ENCODE measurements at regions not wholly inside any gene's neighbourhood (a gene's known extent, or its start where the extent isn't known, plus 50 kb on each side); places are given as distances from the start of the nearest gene placed in this dataset.

DNA sequence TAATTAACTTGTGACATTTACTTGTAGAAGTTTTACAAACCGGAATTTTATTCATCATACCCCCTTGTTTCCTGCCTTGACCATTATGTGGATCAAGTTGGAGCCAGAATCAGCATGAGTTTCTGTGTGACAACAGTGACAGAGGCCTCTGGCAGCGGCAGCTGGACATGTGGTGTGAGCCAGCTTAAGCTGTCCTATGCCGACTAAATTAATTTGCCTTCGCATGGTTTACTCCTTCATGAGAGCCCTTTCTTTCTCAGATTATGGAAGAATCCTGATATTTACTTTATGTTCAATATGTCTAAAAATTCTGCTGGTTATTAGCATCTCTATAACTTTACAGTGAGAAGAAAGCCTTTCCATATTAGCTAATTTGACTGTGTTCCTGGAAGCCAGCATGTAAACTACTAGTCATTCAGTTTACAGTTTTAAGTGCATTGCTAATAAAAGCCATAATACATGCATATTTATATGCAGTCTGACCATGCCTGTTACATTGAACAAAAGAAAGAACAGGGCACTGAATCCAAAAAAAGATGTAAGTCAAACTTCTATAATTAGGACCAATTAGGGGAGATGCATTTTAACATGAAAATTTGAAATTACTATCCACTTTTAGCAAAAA, 495.8 kb upstream of the ACVR2A start:
- Histone ChIP-seq H3K27me3 (replicated peaks) (no peaks in the 10 kb centered on the region), H3K27ac (no peak overlapping the region)

DNA sequence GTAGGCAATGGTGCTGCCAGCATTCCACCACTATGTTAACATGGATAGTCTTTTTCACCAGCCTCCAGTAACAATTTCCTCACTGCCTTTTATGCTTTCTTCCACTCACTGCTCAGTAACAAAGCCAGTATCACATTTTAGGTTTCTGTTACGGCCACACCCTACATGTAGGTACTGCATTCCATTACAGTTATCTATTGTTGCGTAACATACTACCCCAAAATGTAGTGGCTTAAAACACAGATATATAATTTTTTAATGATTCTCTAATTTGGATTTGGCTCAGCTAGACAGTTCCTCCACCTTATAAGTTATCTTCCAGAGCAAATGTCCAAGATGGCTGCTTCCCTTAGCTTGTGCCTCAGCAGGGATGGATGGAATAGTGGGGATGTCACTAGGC, 498.7 kb upstream of the ACVR2A start:
- no peak overlapping the region for H3K4me3 ChIP-seq (ENCODE audit: low read depth, low read length)
- TF ChIP-seq, protein P1, sequence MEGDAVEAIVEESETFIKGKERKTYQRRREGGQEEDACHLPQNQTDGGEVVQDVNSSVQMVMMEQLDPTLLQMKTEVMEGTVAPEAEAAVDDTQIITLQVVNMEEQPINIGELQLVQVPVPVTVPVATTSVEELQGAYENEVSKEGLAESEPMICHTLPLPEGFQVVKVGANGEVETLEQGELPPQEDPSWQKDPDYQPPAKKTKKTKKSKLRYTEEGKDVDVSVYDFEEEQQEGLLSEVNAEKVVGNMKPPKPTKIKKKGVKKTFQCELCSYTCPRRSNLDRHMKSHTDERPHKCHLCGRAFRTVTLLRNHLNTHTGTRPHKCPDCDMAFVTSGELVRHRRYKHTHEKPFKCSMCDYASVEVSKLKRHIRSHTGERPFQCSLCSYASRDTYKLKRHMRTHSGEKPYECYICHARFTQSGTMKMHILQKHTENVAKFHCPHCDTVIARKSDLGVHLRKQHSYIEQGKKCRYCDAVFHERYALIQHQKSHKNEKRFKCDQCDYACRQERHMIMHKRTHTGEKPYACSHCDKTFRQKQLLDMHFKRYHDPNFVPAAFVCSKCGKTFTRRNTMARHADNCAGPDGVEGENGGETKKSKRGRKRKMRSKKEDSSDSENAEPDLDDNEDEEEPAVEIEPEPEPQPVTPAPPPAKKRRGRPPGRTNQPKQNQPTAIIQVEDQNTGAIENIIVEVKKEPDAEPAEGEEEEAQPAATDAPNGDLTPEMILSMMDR (IDR thresholded peaks at IDR 0.05; ENCODE audit: low read depth, low read length, missing control alignments), result no peak
- no peak overlapping the region for H3K27ac ChIP-seq
- no peaks in the 10 kb centered on the region for H3K36me3 ChIP-seq (replicated peaks)
- no peak for DNase-seq
- no peaks in the 10 kb centered on the region for H3K27me3 ChIP-seq (replicated peaks)
- in situ Hi-C loops (cut with HindIII; ENCODE audit: low pct_ligation_motif_present, low sequenced_read_pairs), result no loop called here

More for the DNA sequence above, 495.8 kb upstream of the ACVR2A start:
- no peak overlapping the region for H3K4me3 ChIP-seq (ENCODE audit: low read depth, low read length)
- H3K36me3 ChIP-seq (replicated peaks), result no peaks in the 10 kb centered on the region
- in situ Hi-C loops (cut with HindIII; ENCODE audit: low pct_ligation_motif_present, low sequenced_read_pairs), result no loop called here
- TF ChIP-seq, protein P1 (IDR thresholded peaks at IDR 0.05; ENCODE audit: low read depth, low read length, missing control alignments), result no peak
- no peak for DNase-seq

DNA sequence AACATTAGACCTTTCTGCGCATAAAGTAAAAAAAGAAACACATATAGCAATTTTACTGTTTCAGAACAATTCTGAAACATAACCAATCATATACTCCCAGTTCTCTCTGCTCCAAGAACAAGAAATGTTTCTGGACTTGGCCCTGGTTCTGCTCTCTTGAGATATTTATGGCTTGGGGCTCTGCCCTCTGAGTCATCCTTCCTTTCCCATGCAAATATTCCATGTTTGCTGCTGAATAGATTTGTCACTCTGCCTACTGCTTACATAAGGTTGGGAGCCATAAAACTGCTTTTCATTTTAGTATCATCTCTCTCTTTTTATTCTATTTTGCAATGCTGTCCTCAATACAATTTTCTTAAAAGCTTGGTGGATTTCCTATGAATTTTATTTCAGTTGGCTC, 499.6 kb upstream of the ACVR2A start:
- in situ Hi-C loops (cut with HindIII; ENCODE audit: low pct_ligation_motif_present, low sequenced_read_pairs), result no loop called here
- Histone ChIP-seq H3K27me3 (replicated peaks) (no peaks in the 10 kb centered on the region), H3K27ac (no peak overlapping the region), H3K36me3 (replicated peaks) (no peaks in the 10 kb centered on the region), H3K4me3 (ENCODE audit: low read depth, low read length) (no peak overlapping the region)
- TF ChIP-seq, protein P1 (IDR thresholded peaks at IDR 0.05; ENCODE audit: low read depth, low read length, missing control alignments), result no peak
- peak; percentile 20 for DNase-seq

DNA sequence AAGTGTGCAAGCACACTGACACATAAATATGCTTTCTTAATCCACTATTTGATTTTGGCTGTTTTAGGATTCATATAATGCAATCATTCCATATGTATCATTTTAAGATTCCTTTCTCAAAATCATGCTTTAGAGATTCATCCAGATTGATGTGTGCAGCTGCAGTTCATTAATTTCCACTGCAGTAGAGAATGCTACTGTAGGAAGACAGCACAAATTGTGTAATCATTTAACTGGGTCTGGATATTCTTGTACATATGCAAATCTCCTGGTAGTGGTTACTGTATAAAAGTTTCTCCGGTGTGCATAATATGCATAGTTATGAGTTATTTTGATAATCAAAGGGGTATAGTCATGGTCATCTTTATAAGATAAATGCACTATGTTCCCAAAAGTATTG, 502.5 kb upstream of the ACVR2A start:
- DNase-seq, result no peak
- Histone ChIP-seq H3K27me3 (replicated peaks) (no peaks in the 10 kb centered on the region), H3K36me3 (replicated peaks) (no peaks in the 10 kb centered on the region), H3K4me3 (ENCODE audit: low read depth, low read length) (no peak overlapping the region), H3K27ac (no peak overlapping the region)
- TF ChIP-seq, protein P1 (IDR thresholded peaks at IDR 0.05; ENCODE audit: low read depth, low read length, missing control alignments), result no peak
- in situ Hi-C loops (cut with HindIII; ENCODE audit: low pct_ligation_motif_present, low sequenced_read_pairs), result no loop called here

DNA sequence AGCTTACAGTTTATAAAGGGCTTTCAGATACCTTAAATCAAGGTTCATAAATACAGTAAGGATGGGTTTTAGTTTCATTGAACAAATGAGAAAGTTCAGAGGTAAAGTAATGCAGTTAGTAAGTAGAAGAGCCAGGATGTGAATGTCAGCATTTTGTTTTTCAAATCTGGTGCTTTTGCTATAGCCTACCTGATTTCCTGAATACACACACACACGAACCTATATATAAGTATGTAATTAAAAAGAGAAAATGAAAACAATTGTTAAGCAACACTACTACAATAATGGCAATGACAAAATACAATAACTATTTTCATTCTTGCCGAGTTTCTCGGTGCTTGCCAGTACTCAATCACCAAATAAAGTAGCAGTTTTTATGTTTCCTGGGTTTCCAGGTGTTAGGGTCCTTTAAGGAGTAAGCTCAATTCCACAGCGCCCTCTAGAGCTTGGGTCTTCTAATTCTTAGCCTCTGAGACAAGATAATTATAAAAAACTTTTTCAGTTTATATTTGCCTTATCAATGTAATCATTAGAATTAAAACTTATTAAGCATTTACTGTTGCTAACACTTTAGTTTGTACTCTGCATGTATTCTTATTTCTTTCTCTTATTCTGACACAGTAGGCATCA, 512.9 kb upstream of the ACVR2A start:
- Histone ChIP-seq H3K36me3 (replicated peaks) (no peaks in the 10 kb centered on the region), H3K27me3 (replicated peaks) (no peaks in the 10 kb centered on the region), H3K4me3 (ENCODE audit: low read depth, low read length) (no peak overlapping the region), H3K27ac (no peak overlapping the region)
- in situ Hi-C loops (cut with HindIII; ENCODE audit: low pct_ligation_motif_present, low sequenced_read_pairs), result no loop called here
- DNase-seq, result peak; percentile 25
- TF ChIP-seq, protein P1 (IDR thresholded peaks at IDR 0.05; ENCODE audit: low read depth, low read length, missing control alignments), result peak; percentile 43

DNA sequence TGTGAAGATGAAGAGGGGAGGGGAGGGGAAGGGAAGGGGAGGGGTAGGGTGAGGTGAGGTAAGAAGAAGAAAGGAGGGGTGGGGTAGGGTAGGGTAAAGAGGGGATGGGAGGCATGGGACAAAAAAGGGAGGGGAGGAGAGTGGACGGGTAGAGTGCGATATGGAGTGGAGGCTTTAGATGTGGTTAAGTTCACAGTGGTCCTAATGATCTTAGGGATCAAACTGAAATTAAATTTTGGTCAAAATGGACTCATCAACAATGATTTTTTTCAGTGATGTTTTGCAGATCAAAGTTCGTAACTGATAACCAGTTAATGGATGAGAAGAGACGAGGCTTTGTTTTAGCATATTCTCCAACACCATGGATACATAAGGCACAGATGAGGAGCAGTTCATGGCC, 513.9 kb upstream of the ACVR2A start:
- Histone ChIP-seq H3K27ac (no peak overlapping the region), H3K36me3 (replicated peaks) (no peaks in the 10 kb centered on the region), H3K4me3 (ENCODE audit: low read depth, low read length) (no peak overlapping the region), H3K27me3 (replicated peaks) (no peaks in the 10 kb centered on the region)
- TF ChIP-seq, protein P1 (IDR thresholded peaks at IDR 0.05; ENCODE audit: low read depth, low read length, missing control alignments), result no peak
- DNase-seq, result no peak
- in situ Hi-C loops (cut with HindIII; ENCODE audit: low pct_ligation_motif_present, low sequenced_read_pairs), result no loop called here
